Hematopoietic multipotent progenitor cell treated with erythropoietin and hydrocortisone succinate and interleukin-3 and kit ligand, for 6 days (in vitro differentiated cells): ENCODE measurements at regions not wholly inside any gene's neighbourhood (a gene's known extent, or its start where the extent isn't known, plus 50 kb on each side); places are given as distances from the start of the nearest gene placed in this dataset.

Experiments
- DNase-seq: peaks from one replicate; pipeline ENCODE4 v3.0.0-alpha.2; 2015

- no peak for DNase-seq
Measured at GRCh38 chr6:47149066-47149465, 106.9 kb upstream of the ADGRF1 start.

GRCh38 chr6:47147836-47148344 lies 105.8 kb upstream of the ADGRF1 start:
- no peak for DNase-seq

GRCh38 chr6:47147175-47147727 lies 105.1 kb upstream of the ADGRF1 start:
- DNase-seq = no peak

- DNase-seq = no peak
Measured at GRCh38 chr6:47146431-47147174, 104.5 kb upstream of the ADGRF1 start.

- DNase-seq = no peak
Measured at GRCh38 chr6:47145212-47145611, 103.1 kb upstream of the ADGRF1 start.

GRCh38 chr6:47144306-47144705 lies 102.2 kb upstream of the ADGRF1 start:
- no peak for DNase-seq

GRCh38 chr6:47141963-47142362 lies 99.8 kb upstream of the ADGRF1 start:
- DNase-seq = no peak

- no peak for DNase-seq
Measured at GRCh38 chr6:47141171-47141570, 99.0 kb upstream of the ADGRF1 start.

GRCh38 chr6:47138046-47138445 lies 95.9 kb upstream of the ADGRF1 start:
- no peak for DNase-seq

- DNase-seq = no peak
Measured at GRCh38 chr6:47137073-47137472, 94.9 kb upstream of the ADGRF1 start.

GRCh38 chr6:47135772-47136171 lies 93.6 kb upstream of the ADGRF1 start:
- DNase-seq = peak; percentile 33

- DNase-seq = peak; percentile 55
Measured at GRCh38 chr6:47134476-47135189, 92.5 kb upstream of the ADGRF1 start.

GRCh38 chr6:47133230-47134000 lies 91.3 kb upstream of the ADGRF1 start:
- no peak for DNase-seq

- DNase-seq = no peak
Measured at GRCh38 chr6:47132724-47133123, 90.6 kb upstream of the ADGRF1 start.

GRCh38 chr6:47131773-47132172 lies 89.6 kb upstream of the ADGRF1 start:
- DNase-seq = no peak

GRCh38 chr6:47130086-47130485 lies 88.0 kb upstream of the ADGRF1 start:
- no peak for DNase-seq

- DNase-seq = no peak
Measured at GRCh38 chr6:47129129-47129528, 87.0 kb upstream of the ADGRF1 start.

- DNase-seq = no peak
Measured at GRCh38 chr6:47126647-47127391, 84.7 kb upstream of the ADGRF1 start.

- no peak for DNase-seq
Measured at GRCh38 chr6:47118611-47119010, 76.5 kb upstream of the ADGRF1 start.

- no peak for DNase-seq
Measured at GRCh38 chr6:47117314-47117713, 75.2 kb upstream of the ADGRF1 start.

- DNase-seq = no peak
Measured at GRCh38 chr6:47116606-47117005, 74.5 kb upstream of the ADGRF1 start.

GRCh38 chr6:47116086-47116485 lies 74.0 kb upstream of the ADGRF1 start:
- no peak for DNase-seq
